RWPE2 (cell line): ENCODE measurements at regions not wholly inside any gene's neighbourhood (a gene's known extent, or its start where the extent isn't known, plus 50 kb on each side); places are given as distances from the start of the nearest gene placed in this dataset.

Experiments used
- ATAC-seq: fragments of 200-7000 bp; cut with Tn5 transposase; 3 replicates; pipeline ENCODE4 v1.9.1; 2021; ENCODE audit warnings: low read depth
- DNase-seq: peaks from one replicate; pipeline ENCODE4 v3.0.0-alpha.2; 2020; ENCODE audit warnings: low spot score
- H3K27ac ChIP-seq: fragments of 450-650 bp; 2 replicates; pipeline ENCODE4 v1.5.1; 2017; ENCODE audit warnings: mild to moderate bottlenecking; ENCODE audit not compliant: poor library complexity, severe bottlenecking
- H3K27me3 ChIP-seq: fragments of 250-450 bp; sonication (Bioruptor Pico); 2 replicates; pipeline ENCODE4 v1.5.1; 2021; ENCODE audit warnings: mild to moderate bottlenecking, moderate library complexity; ENCODE audit not compliant: insufficient read depth, poor library complexity, severe bottlenecking
- H3K36me3 ChIP-seq: fragments of 250-450 bp; sonication (Bioruptor Pico); 2 replicates; pipeline ENCODE4 v1.5.1; 2020; ENCODE audit warnings: low read depth, mild to moderate bottlenecking, moderate library complexity
- H3K4me1 ChIP-seq: fragments of 250-450 bp; sonication (Bioruptor Pico); 2 replicates; pipeline ENCODE4 v1.5.1; 2021; ENCODE audit warnings: mild to moderate bottlenecking, moderate library complexity; ENCODE audit not compliant: insufficient read depth, poor library complexity, severe bottlenecking
- H3K4me3 ChIP-seq: fragments of 250-450 bp; sonication (Bioruptor Pico); 2 replicates; pipeline ENCODE4 v1.5.1; 2021; ENCODE audit warnings: mild to moderate bottlenecking, moderate library complexity; ENCODE audit not compliant: severe bottlenecking
- H3K9me3 ChIP-seq: fragments of 250-450 bp; sonication (Bioruptor Pico); 2 replicates; pipeline ENCODE4 v1.5.1; 2021; ENCODE audit warnings: mild to moderate bottlenecking, moderate library complexity; ENCODE audit not compliant: severe bottlenecking
- TF ChIP-seq, protein P1 (sequence below): fragments of 450-650 bp; IDR thresholded peaks from one replicate; pipeline ENCODE4 v1.5.1; 2017; ENCODE audit warnings: mild to moderate bottlenecking, moderate library complexity; ENCODE audit not compliant: poor library complexity, severe bottlenecking

DNA sequence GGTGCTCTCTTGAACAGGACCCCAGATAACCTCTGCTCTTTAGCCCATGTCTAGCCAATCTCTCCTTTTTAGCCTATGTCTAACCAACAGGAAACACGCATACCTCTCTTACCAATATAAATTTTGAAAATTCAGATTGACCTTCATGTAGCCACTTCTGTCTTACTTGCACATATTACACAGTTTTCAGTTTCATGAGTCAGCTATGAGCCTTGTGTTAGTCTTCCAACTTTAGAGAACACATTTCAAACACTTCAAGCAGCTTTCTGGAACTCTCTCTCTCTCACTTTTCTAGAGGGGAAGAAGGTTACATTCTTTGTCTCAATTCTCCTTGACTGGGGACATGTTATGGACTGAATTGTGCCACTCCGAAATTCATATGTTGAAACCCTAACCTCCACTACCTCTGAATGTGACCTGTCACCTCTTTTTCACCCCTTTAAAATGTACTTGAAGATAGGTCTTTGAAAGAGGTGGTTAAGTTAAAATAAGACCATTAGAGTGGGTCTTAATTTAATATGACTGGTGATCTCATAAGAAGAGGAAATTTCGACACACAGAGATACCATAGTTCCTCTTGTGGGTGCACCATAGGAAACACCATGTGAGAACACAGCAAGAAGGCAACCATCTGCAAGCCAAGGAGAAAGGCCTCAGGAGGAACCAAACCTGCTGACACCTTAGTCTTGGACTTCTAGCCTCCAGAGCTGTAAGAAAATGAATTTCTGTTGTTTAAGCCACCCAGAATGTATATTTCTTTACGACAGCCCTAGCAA lies 480.3 kb upstream of the ALCAM start:
- Histone ChIP-seq H3K27me3 (no peaks in the 10 kb centered on the region), H3K27ac (no peak overlapping the region), H3K4me1 (no peaks in the 10 kb centered on the region), H3K36me3 (no peaks in the 10 kb centered on the region), H3K9me3 (no peaks in the 10 kb centered on the region), H3K4me3 (no peak overlapping the region)
- TF ChIP-seq, protein P1, sequence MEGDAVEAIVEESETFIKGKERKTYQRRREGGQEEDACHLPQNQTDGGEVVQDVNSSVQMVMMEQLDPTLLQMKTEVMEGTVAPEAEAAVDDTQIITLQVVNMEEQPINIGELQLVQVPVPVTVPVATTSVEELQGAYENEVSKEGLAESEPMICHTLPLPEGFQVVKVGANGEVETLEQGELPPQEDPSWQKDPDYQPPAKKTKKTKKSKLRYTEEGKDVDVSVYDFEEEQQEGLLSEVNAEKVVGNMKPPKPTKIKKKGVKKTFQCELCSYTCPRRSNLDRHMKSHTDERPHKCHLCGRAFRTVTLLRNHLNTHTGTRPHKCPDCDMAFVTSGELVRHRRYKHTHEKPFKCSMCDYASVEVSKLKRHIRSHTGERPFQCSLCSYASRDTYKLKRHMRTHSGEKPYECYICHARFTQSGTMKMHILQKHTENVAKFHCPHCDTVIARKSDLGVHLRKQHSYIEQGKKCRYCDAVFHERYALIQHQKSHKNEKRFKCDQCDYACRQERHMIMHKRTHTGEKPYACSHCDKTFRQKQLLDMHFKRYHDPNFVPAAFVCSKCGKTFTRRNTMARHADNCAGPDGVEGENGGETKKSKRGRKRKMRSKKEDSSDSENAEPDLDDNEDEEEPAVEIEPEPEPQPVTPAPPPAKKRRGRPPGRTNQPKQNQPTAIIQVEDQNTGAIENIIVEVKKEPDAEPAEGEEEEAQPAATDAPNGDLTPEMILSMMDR = no peak
- DNase-seq (no peak), ATAC-seq (no peak)

DNA sequence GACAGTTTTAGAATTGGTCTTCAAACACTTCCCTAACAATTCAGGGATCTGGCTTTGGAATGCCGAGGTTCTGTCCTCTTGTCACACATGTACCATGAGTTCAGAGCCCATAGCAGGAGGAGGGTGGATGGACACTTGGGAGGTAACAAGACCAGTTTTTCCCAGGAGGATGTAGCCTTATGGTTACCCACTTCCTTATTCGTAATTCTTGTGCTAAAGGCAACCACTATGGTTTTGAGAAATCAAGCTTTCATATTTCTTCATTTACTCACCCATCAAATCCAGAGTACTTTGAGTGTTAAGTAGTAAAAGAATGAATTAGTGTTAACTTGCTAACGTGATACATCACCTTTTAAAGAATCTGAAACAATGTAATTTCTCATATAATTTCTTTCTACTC lies 479.6 kb upstream of the ALCAM start:
- Histone ChIP-seq H3K9me3 (no peaks in the 10 kb centered on the region), H3K27ac (no peak overlapping the region), H3K27me3 (no peaks in the 10 kb centered on the region), H3K4me3 (no peak overlapping the region), H3K4me1 (no peaks in the 10 kb centered on the region), H3K36me3 (no peaks in the 10 kb centered on the region)
- DNase-seq (no peak), ATAC-seq (no peak)
- TF ChIP-seq, protein P1 = no peak

DNA sequence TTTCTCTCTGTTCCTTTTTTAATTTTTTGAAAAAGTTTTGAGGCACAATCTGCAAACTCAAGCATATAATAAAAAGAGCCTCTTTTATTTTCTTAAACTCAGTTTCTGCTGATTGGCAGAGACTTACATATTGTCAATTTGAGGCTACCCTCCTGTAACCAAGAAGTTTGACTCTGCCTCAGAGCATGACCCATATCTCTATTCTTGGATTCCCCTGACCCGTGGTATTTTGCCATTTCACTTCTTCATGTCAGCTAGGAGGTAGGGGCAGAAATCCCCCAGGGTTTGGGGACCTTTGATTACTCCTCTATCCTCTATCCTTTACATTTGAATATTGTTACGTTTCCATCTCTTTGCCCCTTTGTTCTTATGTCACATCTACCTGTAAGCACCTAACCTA lies 479.1 kb upstream of the ALCAM start:
- ATAC-seq (no peak), DNase-seq (no peak)
- no peaks in the 10 kb centered on the region for H3K36me3 ChIP-seq
- TF ChIP-seq, protein P1 = no peak
- no peaks in the 10 kb centered on the region for H3K4me1 ChIP-seq
- no peaks in the 10 kb centered on the region for H3K27me3 ChIP-seq
- no peaks in the 10 kb centered on the region for H3K9me3 ChIP-seq
- no peak overlapping the region for H3K27ac ChIP-seq
- no peak overlapping the region for H3K4me3 ChIP-seq

DNA sequence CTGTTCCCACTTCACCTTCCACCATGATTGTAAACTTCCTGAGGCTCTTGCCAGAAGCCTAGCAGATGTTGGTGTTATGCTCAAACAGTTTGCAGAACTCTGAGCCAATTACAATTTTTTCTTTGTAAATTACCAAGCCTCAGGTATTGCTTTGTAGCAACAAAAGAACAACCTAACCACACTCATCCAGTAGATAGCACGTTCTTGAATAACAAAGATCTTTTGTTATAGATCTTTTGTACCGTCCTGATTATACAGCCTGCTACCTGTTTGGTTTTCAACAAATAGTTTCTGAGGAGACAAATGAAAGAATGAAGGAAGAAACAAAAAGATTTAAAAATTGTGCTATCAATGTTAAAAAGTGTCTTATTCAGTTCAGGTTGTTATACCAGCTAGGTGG lies 474.7 kb upstream of the ALCAM start:
- H3K4me1 ChIP-seq = no peaks in the 10 kb centered on the region
- H3K4me3 ChIP-seq = no peak overlapping the region
- no peak overlapping the region for H3K27ac ChIP-seq
- H3K36me3 ChIP-seq = no peaks in the 10 kb centered on the region
- no peak for ATAC-seq
- DNase-seq = no peak
- H3K27me3 ChIP-seq = no peaks in the 10 kb centered on the region
- TF ChIP-seq, protein P1 = no peak
- no peaks in the 10 kb centered on the region for H3K9me3 ChIP-seq

DNA sequence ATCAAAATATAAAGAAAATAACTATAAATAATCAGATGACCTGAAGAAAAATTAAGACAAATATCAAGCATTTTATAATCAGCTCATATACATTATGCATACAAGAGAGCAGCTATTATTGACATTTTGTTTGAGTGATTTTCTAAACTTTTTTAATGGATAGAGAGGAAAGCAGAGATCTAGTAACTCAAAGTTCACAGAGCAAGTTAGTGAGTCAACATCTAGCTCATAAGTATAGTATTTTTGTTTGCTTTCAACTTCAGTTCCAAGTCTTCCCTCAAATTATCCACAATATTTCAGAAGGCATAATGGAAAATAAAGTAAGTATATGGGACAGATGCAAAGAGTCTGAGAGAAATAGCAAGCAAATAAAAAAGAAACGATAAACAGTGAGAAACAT lies 470.1 kb upstream of the ALCAM start:
- Histone ChIP-seq H3K27me3 (no peaks in the 10 kb centered on the region), H3K36me3 (no peaks in the 10 kb centered on the region), H3K4me3 (no peak overlapping the region), H3K9me3 (no peaks in the 10 kb centered on the region), H3K27ac (no peak overlapping the region), H3K4me1 (no peaks in the 10 kb centered on the region)
- TF ChIP-seq, protein P1 = no peak
- DNase-seq (no peak), ATAC-seq (no peak)
